ENCODE measurements at regions not wholly inside any gene's neighbourhood (a gene's known extent, or its start where the extent isn't known, plus 50 kb on each side); places are given as distances from the start of the nearest gene placed in this dataset.

- no peaks in the 10 kb centered on the region for H3K9me3 ChIP-seq
- no peaks in the 10 kb centered on the region for H3K36me3 ChIP-seq
- intact Hi-C loops (cut with DNase I), result no loop called here
- H3K4me3 ChIP-seq, result no peak overlapping the region
- no peak for TF ChIP-seq CTCF (IDR thresholded peaks at IDR 0.05)
- H3K27me3 ChIP-seq, result no peaks in the 10 kb centered on the region
- ATAC-seq (no peak), DNase-seq (no peak), FAIRE-seq (no peak)
- no peak overlapping the region for H3K27ac ChIP-seq
- WGBS, 2 donors, result 83 to 92% methylated on average over 1 of the region's 1 CpG
- no peaks in the 10 kb centered on the region for H3K4me1 ChIP-seq
Measured at GRCh38 chr7:110296321-110296720, 794.6 kb upstream of the LRRN3 start.

GRCh38 chr7:110307776-110308175, 783.2 kb upstream of the LRRN3 start:
- intact Hi-C loops (cut with DNase I), result no loop called here
- 71 to 97% methylated on average over 1 of the region's 1 CpG for WGBS, 2 donors
- H3K36me3 ChIP-seq, result no peaks in the 10 kb centered on the region
- H3K27me3 ChIP-seq, result no peaks in the 10 kb centered on the region
- no peaks in the 10 kb centered on the region for H3K4me1 ChIP-seq
- ATAC-seq (no peak), FAIRE-seq (no peak), DNase-seq (no peak)
- no peak for TF ChIP-seq CTCF (IDR thresholded peaks at IDR 0.05)
- no peak overlapping the region for H3K27ac ChIP-seq
- H3K9me3 ChIP-seq, result no peaks in the 10 kb centered on the region
- no peak overlapping the region for H3K4me3 ChIP-seq

- no peak for TF ChIP-seq CTCF (IDR thresholded peaks at IDR 0.05)
- H3K36me3 ChIP-seq, result no peaks in the 10 kb centered on the region
- no peak overlapping the region for H3K4me3 ChIP-seq
- no peak for FAIRE-seq
- WGBS, 2 donors, result 78 to 83% methylated on average over 5 of the region's 5 CpGs
- H3K4me1 ChIP-seq, result no peaks in the 10 kb centered on the region
- H3K27me3 ChIP-seq, result no peaks in the 10 kb centered on the region
- no peaks in the 10 kb centered on the region for H3K9me3 ChIP-seq
- ATAC-seq, result no peak
- intact Hi-C loops (cut with DNase I), result no loop called here
- no peak overlapping the region for H3K27ac ChIP-seq
- no peak for DNase-seq
Measured at GRCh38 chr7:110308791-110309190, 782.1 kb upstream of the LRRN3 start.

GRCh38 chr7:110309941-110310340, 781.0 kb upstream of the LRRN3 start:
- intact Hi-C loops (cut with DNase I), result no loop called here
- FAIRE-seq, result no peak
- no peaks in the 10 kb centered on the region for H3K36me3 ChIP-seq
- no peak overlapping the region for H3K27ac ChIP-seq
- no peak for ATAC-seq
- no peak for DNase-seq
- no peaks in the 10 kb centered on the region for H3K4me1 ChIP-seq
- H3K4me3 ChIP-seq, result no peak overlapping the region
- TF ChIP-seq CTCF (IDR thresholded peaks at IDR 0.05), result no peak
- no peaks in the 10 kb centered on the region for H3K9me3 ChIP-seq
- H3K27me3 ChIP-seq, result no peaks in the 10 kb centered on the region

GRCh38 chr7:110311556-110311955, 779.4 kb upstream of the LRRN3 start:
- H3K4me1 ChIP-seq, result no peaks in the 10 kb centered on the region
- H3K27me3 ChIP-seq, result no peaks in the 10 kb centered on the region
- WGBS, 2 donors, result 62 to 64% methylated on average over 3 of the region's 3 CpGs
- no peaks in the 10 kb centered on the region for H3K36me3 ChIP-seq
- H3K4me3 ChIP-seq, result no peak overlapping the region
- intact Hi-C loops (cut with DNase I), result no loop called here
- H3K9me3 ChIP-seq, result no peaks in the 10 kb centered on the region
- FAIRE-seq (no peak), ATAC-seq (no peak), DNase-seq (no peak)
- no peak overlapping the region for H3K27ac ChIP-seq
- TF ChIP-seq CTCF (IDR thresholded peaks at IDR 0.05), result no peak

Data from pancreas (tissue), 10 donors.